GM23248 (cell line): ENCODE measurements at regions not wholly inside any gene's neighbourhood (a gene's known extent, or its start where the extent isn't known, plus 50 kb on each side); places are given as distances from the start of the nearest gene placed in this dataset.
"Not testable (repeated sequence)": the region's sequence is repeated elsewhere in the genome, so short reads cannot be mapped to it uniquely, and the experiment has no call there.

Experiments used
- DNase-seq: peaks from one replicate; pipeline ENCODE4 v3.0.0-alpha.2; 2015
- H2AFZ ChIP-seq: fragments of 200-600 bp; sonication (generic); 2 replicates; pipeline ENCODE4 v1.6.1; 2016; ENCODE audit warnings: antibody characterized with exemption
- H3F3A ChIP-seq: fragments of 200-600 bp; sonication (generic); 2 replicates; pipeline ENCODE4 v1.6.1; 2016; ENCODE audit warnings: mild to moderate bottlenecking, antibody characterized with exemption, mixed run types; ENCODE audit not compliant: insufficient read depth
- H3K27ac ChIP-seq: fragments of 200-600 bp; sonication (generic); 2 replicates; pipeline ENCODE4 v1.5.1; 2016; ENCODE audit warnings: mild to moderate bottlenecking
- H3K27me3 ChIP-seq: fragments of 200-600 bp; sonication (generic); replicated peaks from 2 replicates; pipeline ENCODE4 v1.6.1; 2016; ENCODE audit warnings: mild to moderate bottlenecking; ENCODE audit not compliant: insufficient read depth
- H3K36me3 ChIP-seq: fragments of 200-600 bp; sonication (generic); 2 replicates; pipeline ENCODE4 v1.6.1; 2016; ENCODE audit warnings: low read depth, mild to moderate bottlenecking
- H3K4me1 ChIP-seq: fragments of 200-600 bp; sonication (generic); 2 replicates; pipeline ENCODE4 v1.6.1; 2016; ENCODE audit warnings: mild to moderate bottlenecking; ENCODE audit not compliant: insufficient read depth
- H3K4me2 ChIP-seq: fragments of 200-600 bp; sonication (generic); one replicate; pipeline ENCODE4 v1.6.1; 2016; ENCODE audit warnings: mild to moderate bottlenecking; ENCODE audit not compliant: unreplicated experiment
- H3K4me3 ChIP-seq: fragments of 200-600 bp; sonication (generic); 2 replicates; pipeline ENCODE4 v1.5.1; 2016; ENCODE audit warnings: mild to moderate bottlenecking
- H3K79me2 ChIP-seq: fragments of 200-600 bp; sonication (generic); 2 replicates; pipeline ENCODE4 v1.6.1; 2016; ENCODE audit warnings: mild to moderate bottlenecking; ENCODE audit not compliant: insufficient read depth
- H3K9ac ChIP-seq: fragments of 200-600 bp; sonication (generic); 2 replicates; pipeline ENCODE4 v1.6.1; 2016; ENCODE audit warnings: mild to moderate bottlenecking
- H3K9me2 ChIP-seq: fragments of 200-600 bp; sonication (generic); 2 replicates; pipeline ENCODE4 v1.6.1; 2016; ENCODE audit warnings: mixed run types, mild to moderate bottlenecking, moderate library complexity; ENCODE audit not compliant: insufficient read depth
- H3K9me3 ChIP-seq: fragments of 200-600 bp; sonication (generic); one replicate; pipeline ENCODE4 v1.6.1; 2017; ENCODE audit warnings: low read depth
- H4K20me1 ChIP-seq: fragments of 200-600 bp; sonication (generic); 2 replicates; pipeline ENCODE4 v1.6.0; 2016; ENCODE audit not compliant: insufficient read depth
- EZH2 ChIP-seq: fragments of 200-600 bp; sonication (generic); IDR thresholded peaks from 2 replicates; pipeline ENCODE4 v1.6.1; 2018; ENCODE audit warnings: antibody characterized with exemption, mild to moderate bottlenecking; ENCODE audit not compliant: insufficient read depth, poor library complexity, severe bottlenecking
- EZH2phosphoT487 ChIP-seq: fragments of 200-600 bp; sonication (generic); IDR thresholded peaks from 2 replicates; pipeline ENCODE4 v1.6.1; 2018; ENCODE audit warnings: antibody characterized with exemption, moderate library complexity, mild to moderate bottlenecking, low read depth; ENCODE audit not compliant: insufficient read depth
- WGBS, 2 experiments: methylation state at CpG; one replicate each; pipeline ENCODE4 v1.1.6; 2015 to 2017; ENCODE audit warnings: low lambda C conversion rate in 2 of 2, low coverage in 1 of 2; ENCODE audit errors: missing lambda C conversion rate in 2 of 2; 5-methylcytosine and 5-hydroxymethylcytosine counted together
- in situ Hi-C: fragments of 300-500 bp; cut with MboI; formaldehyde crosslinking; loops from 2 replicates; pipeline ENCODE4 v1.15.0; 2020

DNA sequence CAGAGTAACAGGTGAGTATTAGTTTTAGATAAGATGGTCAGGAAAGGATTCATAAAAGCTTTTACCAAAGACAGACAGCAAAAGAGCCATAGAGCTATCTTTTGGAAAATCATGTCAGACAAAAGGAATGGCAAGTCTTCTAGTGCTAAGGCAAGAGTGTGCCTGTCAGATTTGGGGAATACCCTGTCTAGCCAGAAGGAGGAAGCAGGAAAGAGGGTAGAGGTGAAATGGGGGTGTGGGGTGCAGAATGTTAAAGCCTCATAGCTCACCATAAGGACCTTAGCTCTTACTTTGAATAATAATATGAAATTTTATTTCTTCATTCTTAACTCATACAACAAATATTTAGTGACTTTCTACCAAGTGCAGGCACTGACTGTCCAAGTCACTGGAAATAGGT is 512.1 kb upstream of the ROBO2 start:
- Histone ChIP-seq H3K4me3 (no peak overlapping the region), H3K79me2 (no peaks in the 10 kb centered on the region), H3F3A (no peaks in the 10 kb centered on the region), H3K4me2 (no peak overlapping the region), H4K20me1 (no peaks in the 10 kb centered on the region), H3K9me3 (no peaks in the 10 kb centered on the region), H3K9me2 (no peaks in the 10 kb centered on the region), H3K36me3 (no peaks in the 10 kb centered on the region), H3K27ac (no peak overlapping the region), H2AFZ (no peak overlapping the region), H3K27me3 (no peaks in the 10 kb centered on the region), H3K9ac (no peak overlapping the region), H3K4me1 (no peaks in the 10 kb centered on the region)
- in situ Hi-C loops = no loop called here
- DNase-seq = no peak
- TF ChIP-seq EZH2phosphoT487 = no peak

GRCh38 chr3:76532158-76532822 is 507.6 kb upstream of the ROBO2 start:
- Histone ChIP-seq H3K9ac (no peak overlapping the region), H3K27me3 (no peaks in the 10 kb centered on the region), H3K9me3 (no peaks in the 10 kb centered on the region), H3K4me1 (no peaks in the 10 kb centered on the region), H3K4me2 (no peak overlapping the region), H3K4me3 (no peak overlapping the region), H3F3A (no peaks in the 10 kb centered on the region), H3K27ac (no peak overlapping the region), H2AFZ (no peak overlapping the region), H3K9me2 (no peaks in the 10 kb centered on the region), H3K36me3 (no peaks in the 10 kb centered on the region), H4K20me1 (no peaks in the 10 kb centered on the region), H3K79me2 (no peaks in the 10 kb centered on the region)
- DNase-seq = no peak
- 55 to 56% methylated on average over 2 of the region's 2 CpGs for WGBS, 2 experiments
- in situ Hi-C loops = no loop called here
- TF ChIP-seq EZH2 (no peak), EZH2phosphoT487 (no peak)

- H3K9ac ChIP-seq, H3K4me2 ChIP-seq, H3K27me3 ChIP-seq, H3K4me3 ChIP-seq, H4K20me1 ChIP-seq, H3F3A ChIP-seq, H3K36me3 ChIP-seq, H3K27ac ChIP-seq, H3K9me3 ChIP-seq, in situ Hi-C loops, DNase-seq, H3K79me2 ChIP-seq, H3K9me2 ChIP-seq, H2AFZ ChIP-seq, H3K4me1 ChIP-seq: not testable (repeated sequence)
- WGBS, 2 experiments = 55 to 56% methylated on average over 4 of the region's 4 CpGs
Measured at GRCh38 chr3:76533710-76534109, 506.2 kb upstream of the ROBO2 start.

DNA sequence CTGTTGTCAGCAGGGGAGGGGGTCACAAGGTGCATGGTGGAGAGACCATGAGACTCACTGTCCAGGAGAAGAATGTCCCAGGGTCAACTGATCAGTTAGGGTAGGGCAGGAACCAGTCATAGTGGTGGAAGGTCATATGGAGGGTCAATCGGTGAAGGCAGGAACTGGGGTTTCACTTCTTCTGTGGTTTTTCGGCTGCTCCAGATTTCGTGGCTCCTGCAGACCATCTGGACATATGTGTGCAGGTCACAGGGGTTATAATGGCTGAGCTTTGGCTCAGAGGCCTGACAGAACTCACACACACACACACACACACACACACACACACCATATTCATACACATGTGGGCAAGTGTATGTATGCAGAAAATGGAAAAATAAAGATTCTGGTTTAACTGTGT is 502.0 kb upstream of the ROBO2 start:
- H3K9me2 ChIP-seq, H3K9ac ChIP-seq, H3K9me3 ChIP-seq, H3K36me3 ChIP-seq, H3K27me3 ChIP-seq, H3K27ac ChIP-seq, H3K79me2 ChIP-seq, DNase-seq, H4K20me1 ChIP-seq, H3F3A ChIP-seq, H2AFZ ChIP-seq, H3K4me1 ChIP-seq, H3K4me2 ChIP-seq, H3K4me3 ChIP-seq, in situ Hi-C loops: not testable (repeated sequence)
- 59 to 64% methylated on average over 3 of the region's 3 CpGs for WGBS, 2 experiments

- Histone ChIP-seq H3K4me1 (no peaks in the 10 kb centered on the region), H4K20me1 (no peaks in the 10 kb centered on the region), H2AFZ (no peak overlapping the region), H3K36me3 (no peaks in the 10 kb centered on the region), H3K9me2 (no peaks in the 10 kb centered on the region), H3K4me3 (no peak overlapping the region), H3K9ac (no peak overlapping the region), H3K4me2 (no peak overlapping the region), H3K9me3 (no peaks in the 10 kb centered on the region), H3F3A (no peaks in the 10 kb centered on the region), H3K79me2 (no peaks in the 10 kb centered on the region), H3K27ac (no peak overlapping the region), H3K27me3 (0 out of 2 replicates have a peak, but pooled peaks cover 3% of the 10 kb centered on the region)
- no peak for DNase-seq
- 70 to 75% methylated on average over 2 of the region's 2 CpGs for WGBS, 2 experiments
- TF ChIP-seq EZH2 (no peak), EZH2phosphoT487 (no peak)
- in situ Hi-C loops = no loop called here
Measured at GRCh38 chr3:76547674-76548073, 492.2 kb upstream of the ROBO2 start.
